ENCODE measurements at regions not wholly inside any gene's neighbourhood (a gene's known extent, or its start where the extent isn't known, plus 50 kb on each side); places are given as distances from the start of the nearest gene placed in this dataset.

GRCh38 chr2:65790676-65790935 is 358.2 kb upstream of the SPRED2 start:
- no peak for TF ChIP-seq CTCF (IDR thresholded peaks at IDR 0.05; ENCODE audit: low read length)
- TF ChIP-seq EZH2 (optimal IDR thresholded peaks at IDR 0.05; ENCODE audit: low read depth, low read length) = no peak
